GM23338 (cell line): ENCODE measurements at regions not wholly inside any gene's neighbourhood (a gene's known extent, or its start where the extent isn't known, plus 50 kb on each side); places are given as distances from the start of the nearest gene placed in this dataset.

Source experiments
- CTCF ChIP-seq, 2 experiments: fragments of 200-600 bp in 1 of 2; sonication (generic) in 1 of 2; conservative IDR thresholded peaks; 2 replicates each; pipeline versions ENCODE4 v1.5.1 to v1.6.1; 2016 to 2017; ENCODE audit warnings: antibody characterized with exemption in 2 of 2, low read depth in 2 of 2, mild to moderate bottlenecking in 2 of 2, moderate library complexity in 1 of 2
- ETS1 ChIP-seq: IDR thresholded peaks from 2 replicates; pipeline ENCODE4 v1.6.1; 2016; ENCODE audit warnings: antibody characterized with exemption
- EZH2 ChIP-seq: fragments of 200-600 bp; sonication (generic); IDR thresholded peaks from one replicate; pipeline ENCODE4 v1.8.0; 2017; ENCODE audit warnings: antibody characterized with exemption, mild to moderate bottlenecking, low read depth; ENCODE audit not compliant: unreplicated experiment
- EZH2phosphoT487 ChIP-seq: fragments of 200-600 bp; sonication (generic); IDR thresholded peaks from one replicate; pipeline ENCODE4 v1.8.1; 2018; ENCODE audit warnings: antibody characterized with exemption; ENCODE audit not compliant: unreplicated experiment
- POLR2AphosphoS5 ChIP-seq: IDR thresholded peaks from 2 replicates; pipeline ENCODE4 v1.6.1; 2016; ENCODE audit warnings: antibody characterized with exemption, low read depth
- REST ChIP-seq: IDR thresholded peaks from one replicate; pipeline ENCODE4 v1.6.1; 2018; ENCODE audit warnings: antibody characterized with exemption; ENCODE audit not compliant: unreplicated experiment
- STAT1 ChIP-seq: IDR thresholded peaks from one replicate; pipeline ENCODE4 v1.6.1; 2016; ENCODE audit warnings: antibody characterized with exemption; ENCODE audit not compliant: unreplicated experiment
- ZNF331 ChIP-seq: fragments of 250-450 bp; sonication (Bioruptor Pico); IDR thresholded peaks from 2 replicates; pipeline ENCODE4 v1.5.0; 2020; ENCODE audit warnings: low read depth, mild to moderate bottlenecking, moderate library complexity

DNA sequence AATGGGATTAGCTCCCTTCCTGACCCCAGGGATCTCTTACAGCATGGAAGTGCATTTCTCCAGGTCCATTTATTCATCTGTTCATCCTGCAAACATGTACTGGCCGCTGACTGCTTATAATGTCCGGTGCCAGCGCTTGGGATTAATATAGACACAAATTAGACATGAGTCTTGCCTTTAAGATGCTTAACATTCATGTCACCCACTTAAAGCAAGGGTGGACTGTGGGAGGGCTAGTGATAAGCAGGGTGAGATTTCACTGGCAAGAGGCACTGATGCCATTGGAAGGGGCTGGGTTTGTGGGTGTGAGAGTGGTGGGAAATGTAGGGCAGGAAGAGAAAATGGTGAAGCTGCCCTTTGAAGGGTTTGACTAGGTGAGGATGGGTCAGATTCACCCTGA is 92.2 kb upstream of the MPHOSPH6 start:
- TF ChIP-seq EZH2phosphoT487 (no peak), CTCF (conservative IDR thresholded peaks at IDR 0.05; ENCODE audit: low read depth in 2 of 2) (no peak), STAT1 (no peak), EZH2 (no peak), ETS1 (no peak), POLR2AphosphoS5 (no peak), REST (no peak), ZNF331 (CRISPR knock-in tag) (no peak)
